ENCODE measurements at regions not wholly inside any gene's neighbourhood (a gene's known extent, or its start where the extent isn't known, plus 50 kb on each side); places are given as distances from the start of the nearest gene placed in this dataset.

- Histone ChIP-seq H3K79me1 (ENCODE audit: low read depth in 1 of 2, low read length in 2 of 2) (no peaks in the 10 kb centered on the region), H3K27me3 (ENCODE audit: control insufficient read depth, insufficient read depth, low read length) (peaks cover 5% of the 10 kb centered on the region), H2AK9ac (replicated peaks; ENCODE audit: low read depth, low read length, poor library complexity) (no peak overlapping the region), H4K91ac (ENCODE audit: insufficient read depth, low read depth, low read length) (no peak overlapping the region), H3K56ac (ENCODE audit: extremely low read depth, insufficient read depth, low read length) (no peak overlapping the region), H3K14ac (replicated peaks; ENCODE audit: low read depth, low read length) (no peak overlapping the region), H2BK5ac (ENCODE audit: low read depth, low read length, poor library complexity, severe bottlenecking) (no peak overlapping the region), H3K4ac (ENCODE audit: low read depth, low read length) (no peak overlapping the region), H3K23ac (ENCODE audit: low read depth, low read length) (no peak overlapping the region), H3K9me1 (ENCODE audit: insufficient read depth, low read length) (no peaks in the 10 kb centered on the region), H3K4me2 (ENCODE audit: low read depth, low read length) (no peak overlapping the region), H3K4me1 (ENCODE audit: control insufficient read depth, insufficient read depth, low read length) (no peaks in the 10 kb centered on the region; the same call in 1 of the 2 replicates), H3K9me3 (ENCODE audit: control insufficient read depth, insufficient read depth, low read length) (no peaks in the 10 kb centered on the region), H4K5ac (ENCODE audit: low read depth, low read length) (no peak overlapping the region), H2AK5ac (ENCODE audit: low read depth, low read length) (no peak overlapping the region), H2BK120ac (ENCODE audit: low read depth, low read length) (no peak overlapping the region), H3K9ac (ENCODE audit: low read depth, low read length) (no peak overlapping the region), H3K18ac (ENCODE audit: low read depth, low read length) (no peak overlapping the region), H2BK15ac (ENCODE audit: low read depth, low read length) (no peak overlapping the region), H4K8ac (ENCODE audit: low read depth in 2 of 2, low read length in 2 of 2) (no peak overlapping the region), H3K27ac (ENCODE audit: insufficient read depth, low read length) (no peak overlapping the region), H3K36me3 (ENCODE audit: control insufficient read depth, insufficient read depth, low read length) (no peaks in the 10 kb centered on the region), H2BK20ac (ENCODE audit: low read depth, low read length) (no peak overlapping the region), H4K20me1 (ENCODE audit: insufficient read depth, low read length) (no peaks in the 10 kb centered on the region), H2AFZ (replicated peaks; ENCODE audit: low read length, poor library complexity) (no peak overlapping the region), H3K4me3 (ENCODE audit: insufficient read depth, low read depth, low read length) (no peak overlapping the region)
- no TSS peak for BruUV-seq (replicated peaks)
- ChIA-PET POLR2A (ENCODE audit: unreplicated experiment) (no interaction called here), CTCF (no interaction called here)
- in situ Hi-C loops (cut with MboI; ENCODE audit: low sequenced_read_pairs), result loop anchor here (25.0 kb wide), 1 partner anchor 919 kb away; no protein-coding TSS in a partner anchor
- no peak for DNase-seq
- WGBS, 2 experiments (ENCODE audit: extremely low coverage in 2 of 2, insufficient read length in 1 of 2), result no CpG with 5 or more reads among the region's 4 CpGs
- intact Hi-C loops (cut with micrococcal nuclease), result no loop called here
- no peak for ATAC-seq (ENCODE audit: low read depth)
- dilution Hi-C loops (cut with HindIII; ENCODE audit: low sequenced_read_pairs, unreplicated experiment), result no loop called here
- TF ChIP-seq RAD21 (IDR thresholded peaks at IDR 0.05; ENCODE audit: low read length) (no peak), NFE2L2 (IDR thresholded peaks at IDR 0.05; ENCODE audit: low read depth, low read length) (no peak), ELK1 (IDR thresholded peaks at IDR 0.05; ENCODE audit: borderline replicate concordance, low read depth, low read length) (no peak), MAFK (IDR thresholded peaks at IDR 0.05; ENCODE audit: low read depth, low read length) (no peak), BHLHE40 (IDR thresholded peaks at IDR 0.05; ENCODE audit: low read depth, low read length) (no peak), SMC3 (IDR thresholded peaks at IDR 0.05; ENCODE audit: low read depth, low read length) (no peak), POLR2A (IDR thresholded peaks at IDR 0.05; ENCODE audit: low read depth, low read length) (no peak), RCOR1 (IDR thresholded peaks at IDR 0.05; ENCODE audit: insufficient replicate concordance, low read length) (no peak), CEBPB (IDR thresholded peaks at IDR 0.05; ENCODE audit: low read depth, low read length) (no peak), FOS (IDR thresholded peaks at IDR 0.05; ENCODE audit: low read depth, low read length) (no peak), MAZ (IDR thresholded peaks at IDR 0.05; ENCODE audit: borderline replicate concordance, low read depth, low read length) (no peak), CTCF (conservative IDR thresholded peaks at IDR 0.05; ENCODE audit: low read depth, low read length) (no peak), RFX5 (IDR thresholded peaks at IDR 0.05; ENCODE audit: low read depth, low read length) (no peak), CHD1 (IDR thresholded peaks at IDR 0.05; ENCODE audit: low read depth, low read length) (no peak)
Measured at GRCh38 chr4:54393243-54393642, 164.2 kb downstream of the PDGFRA start.

Measured in IMR-90 (cell line).